NCI-H524 treated with DMSO at 0.1 percent for 48 hours (cell line): ENCODE measurements at regions not wholly inside any gene's neighbourhood (a gene's known extent, or its start where the extent isn't known, plus 50 kb on each side); places are given as distances from the start of the nearest gene placed in this dataset.
"Not testable (repeated sequence)": the region's sequence is repeated elsewhere in the genome, so short reads cannot be mapped to it uniquely, and the experiment has no call there.

ENCODE experiments used
- DNase-seq: peaks from one replicate; lab custom pipeline; 2025; lab: John Stamatoyannopoulos, UW

- no peak for DNase-seq
These were observed 120.4 kb upstream of the IQSEC1 start for GRCh38 chr3:13193320-13194284.

- DNase-seq = no peak
These were observed 119.4 kb upstream of the IQSEC1 start for GRCh38 chr3:13192471-13193213.

- DNase-seq = no peak
These were observed 117.8 kb upstream of the IQSEC1 start for GRCh38 chr3:13191016-13191415.

GRCh38 chr3:13190378-13190765 lies 117.1 kb upstream of the IQSEC1 start:
- DNase-seq = no peak

GRCh38 chr3:13189639-13190377 lies 116.6 kb upstream of the IQSEC1 start:
- no peak for DNase-seq

GRCh38 chr3:13188975-13189374 lies 115.7 kb upstream of the IQSEC1 start:
- DNase-seq = no peak

- DNase-seq = no peak
These were observed 115.1 kb upstream of the IQSEC1 start for GRCh38 chr3:13188181-13188779.

GRCh38 chr3:13187593-13187992 lies 114.4 kb upstream of the IQSEC1 start:
- DNase-seq = no peak

- no peak for DNase-seq
These were observed 113.2 kb upstream of the IQSEC1 start for GRCh38 chr3:13186435-13186815.

GRCh38 chr3:13185737-13186434 lies 112.7 kb upstream of the IQSEC1 start:
- DNase-seq = no peak

GRCh38 chr3:13179582-13180210 lies 106.5 kb upstream of the IQSEC1 start:
- not testable (repeated sequence) for DNase-seq

- DNase-seq = no peak
These were observed 106.0 kb upstream of the IQSEC1 start for GRCh38 chr3:13179181-13179580.

- no peak for DNase-seq
These were observed 104.9 kb upstream of the IQSEC1 start for GRCh38 chr3:13178107-13178506.

- no peak for DNase-seq
These were observed 104.4 kb upstream of the IQSEC1 start for GRCh38 chr3:13177641-13178040.

GRCh38 chr3:13177236-13177635 lies 104.0 kb upstream of the IQSEC1 start:
- no peak for DNase-seq

- DNase-seq = no peak
These were observed 103.2 kb upstream of the IQSEC1 start for GRCh38 chr3:13176445-13176844.

GRCh38 chr3:13174803-13175135 lies 101.5 kb upstream of the IQSEC1 start:
- no peak for DNase-seq

GRCh38 chr3:13174011-13174802 lies 101.0 kb upstream of the IQSEC1 start:
- no peak for DNase-seq

- no peak for DNase-seq
These were observed 100.0 kb upstream of the IQSEC1 start for GRCh38 chr3:13173186-13173585.

- no peak for DNase-seq
These were observed 99.4 kb upstream of the IQSEC1 start for GRCh38 chr3:13172644-13173013.
